Transverse colon (tissue), 4 donors: ENCODE measurements at regions not wholly inside any gene's neighbourhood (a gene's known extent, or its start where the extent isn't known, plus 50 kb on each side); places are given as distances from the start of the nearest gene placed in this dataset.

Experiments
- CTCF ChIP-seq, 5 experiments: fragments of 200-600 bp in 3 of 5; fragments of 450-650 bp in 2 of 5; sonication (generic) in 3 of 5; IDR thresholded peaks; 1 replicate in 2 of 5; 2 replicates in 3 of 5; pipeline ENCODE4 v1.5.1; 2016 to 2017; ENCODE audit warnings: antibody characterized with exemption in 5 of 5, inconsistent platforms in 3 of 5, mild to moderate bottlenecking in 2 of 5, moderate library complexity in 1 of 5
- EP300 ChIP-seq: sonication (generic); formaldehyde crosslinking; IDR thresholded peaks from one replicate; pipeline ENCODE4 v1.6.1; 2017; ENCODE audit warnings: antibody characterized with exemption, low read depth
- POLR2A ChIP-seq: fragments of 450-650 bp; IDR thresholded peaks from one replicate; pipeline ENCODE4 v1.6.1; 2016; ENCODE audit warnings: antibody characterized with exemption, mild to moderate bottlenecking, moderate library complexity
- POLR2AphosphoS5 ChIP-seq, 3 donors: sonication (generic); formaldehyde crosslinking; IDR thresholded peaks; one replicate each; pipeline ENCODE4 v1.6.1; 2016; ENCODE audit warnings: antibody characterized with exemption in 3 of 3

GRCh38 chr17:36672403-36672918, 71.1 kb downstream of the MRM1 start:
- no peak for TF ChIP-seq POLR2A
- TF ChIP-seq POLR2AphosphoS5 (IDR thresholded peaks at IDR 0.05), result no peak
- no peak for TF ChIP-seq CTCF (IDR thresholded peaks at IDR 0.05)
- TF ChIP-seq EP300, result no peak
